Thymus (tissue), 11 donors: ENCODE measurements at regions not wholly inside any gene's neighbourhood (a gene's known extent, or its start where the extent isn't known, plus 50 kb on each side); places are given as distances from the start of the nearest gene placed in this dataset.

Source experiments
- DNase-seq, 9 donors: peaks; one replicate each; pipeline ENCODE4 v3.0.0-alpha.2; 2013; ENCODE audit warnings: low spot score in 9 of 9, low read depth in 6 of 9, missing footprints in 1 of 9
- H3K27ac ChIP-seq, 2 donors: one replicate each; pipeline ENCODE4 v1.5.1; 2013; ENCODE audit warnings: control low read depth in 1 of 2, low read depth in 1 of 2, low read length in 1 of 2, mild to moderate bottlenecking in 1 of 2, moderate library complexity in 1 of 2
- H3K27me3 ChIP-seq, 2 donors: one replicate each; pipeline ENCODE4 v1.5.1; 2013; ENCODE audit warnings: low read length in 1 of 2; ENCODE audit not compliant: control insufficient read depth in 2 of 2, insufficient read depth in 1 of 2
- H3K36me3 ChIP-seq, 2 donors: one replicate each; pipeline ENCODE4 v1.5.1; 2013; ENCODE audit warnings: low read length in 1 of 2, mild to moderate bottlenecking in 1 of 2, moderate library complexity in 1 of 2; ENCODE audit not compliant: control insufficient read depth in 2 of 2, insufficient read depth in 2 of 2
- H3K4me1 ChIP-seq, 2 donors: one replicate each; pipeline ENCODE4 v1.5.1; 2013; ENCODE audit warnings: low read length in 2 of 2; ENCODE audit not compliant: control insufficient read depth in 2 of 2, insufficient read depth in 2 of 2
- H3K4me3 ChIP-seq, 2 donors: one replicate each; pipeline ENCODE4 v1.5.1; 2013; ENCODE audit warnings: low read length in 2 of 2, control low read depth in 1 of 2, mild to moderate bottlenecking in 1 of 2
- H3K9me3 ChIP-seq, 2 donors: one replicate each; pipeline ENCODE4 v1.5.1; 2013; ENCODE audit warnings: low read length in 1 of 2, mild to moderate bottlenecking in 1 of 2; ENCODE audit not compliant: control insufficient read depth in 2 of 2, insufficient read depth in 1 of 2
- WGBS: extraction: QIAGEN DNeasy Blood & Tissue Kit; methylation state at CpG from one replicate; pipeline ENCODE4 v1.1.7; 2013; 5-methylcytosine and 5-hydroxymethylcytosine counted together
- donor health status: healthy.

- H3K27me3 ChIP-seq: peaks cover 0 to 11% of the 10 kb centered on the region in 2 donors
- 97% methylated on average over 9 of the region's 9 CpGs for WGBS
- H3K4me1 ChIP-seq: peaks cover 0 to 5% of the 10 kb centered on the region in 2 donors
- no peak for DNase-seq
- no peaks in the 10 kb centered on the region for H3K36me3 ChIP-seq
- no peak overlapping the region for H3K4me3 ChIP-seq
- no peak overlapping the region for H3K27ac ChIP-seq
- H3K9me3 ChIP-seq: no peaks in the 10 kb centered on the region
Measured at GRCh38 chr6:3513416-3513815, 56.6 kb upstream of the SLC22A23 start.

GRCh38 chr6:3512832-3513231, 56.0 kb upstream of the SLC22A23 start:
- Histone ChIP-seq H3K36me3 (no peaks in the 10 kb centered on the region), H3K27ac (no peak overlapping the region), H3K27me3 (peaks cover 0 to 9% of the 10 kb centered on the region in 2 donors), H3K9me3 (no peaks in the 10 kb centered on the region), H3K4me1 (peaks cover 0 to under 1% of the 10 kb centered on the region in 2 donors), H3K4me3 (no peak overlapping the region)
- DNase-seq: no peak
- 96% methylated on average over 5 of the region's 5 CpGs for WGBS

DNA sequence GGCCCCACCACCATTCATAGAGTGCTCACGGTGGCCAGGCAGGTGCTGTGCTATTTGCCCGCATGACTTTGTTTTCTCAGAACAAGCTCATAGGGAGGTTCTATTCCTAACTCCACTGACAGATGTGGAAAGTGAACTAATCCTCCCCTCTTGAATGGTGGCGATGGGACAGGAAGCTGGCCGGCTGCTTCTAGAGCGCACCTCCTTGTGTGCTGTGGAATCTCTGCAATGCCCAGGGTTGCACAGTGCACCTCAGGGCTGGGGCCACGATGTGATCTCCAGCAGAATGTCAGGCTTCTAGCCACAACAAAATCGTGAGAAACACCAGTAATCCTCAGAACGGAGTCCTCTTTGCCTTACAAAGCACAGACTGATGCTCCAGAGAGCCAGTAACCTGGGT, 53.8 kb upstream of the SLC22A23 start:
- WGBS: 88% methylated on average over 8 of the region's 8 CpGs
- Histone ChIP-seq H3K4me3 (no peak overlapping the region), H3K27me3 (peaks cover 0 to 9% of the 10 kb centered on the region in 2 donors), H3K9me3 (no peaks in the 10 kb centered on the region), H3K27ac (no peak overlapping the region), H3K4me1 (peaks cover 0 to 3% of the 10 kb centered on the region in 2 donors), H3K36me3 (no peaks in the 10 kb centered on the region)
- DNase-seq: no peak

DNA sequence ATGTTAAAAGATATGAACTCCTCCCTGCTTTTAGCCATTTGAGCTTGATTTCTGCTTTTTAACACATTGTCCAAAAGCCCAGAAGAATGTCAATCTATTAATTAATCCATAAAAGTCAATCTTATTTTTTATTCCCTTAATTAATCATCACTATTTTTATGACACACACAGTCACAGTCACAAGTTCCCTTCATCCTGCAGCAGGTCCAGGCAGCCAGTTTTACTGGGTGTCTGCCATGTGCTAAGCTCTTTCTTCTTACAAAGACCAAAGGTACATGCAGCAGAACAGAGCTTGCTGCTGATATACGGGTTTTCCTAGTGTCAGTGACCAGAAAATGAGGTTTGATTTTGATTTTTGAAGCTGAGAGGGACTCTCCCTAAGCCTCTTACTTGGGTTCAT, 53.3 kb upstream of the SLC22A23 start:
- no peaks in the 10 kb centered on the region for H3K9me3 ChIP-seq
- no peak overlapping the region for H3K27ac ChIP-seq
- H3K36me3 ChIP-seq: no peaks in the 10 kb centered on the region
- peaks cover 0 to 9% of the 10 kb centered on the region in 2 donors for H3K27me3 ChIP-seq
- 94% methylated on average over 1 of the region's 1 CpG for WGBS
- peaks cover 0 to 3% of the 10 kb centered on the region in 2 donors for H3K4me1 ChIP-seq
- H3K4me3 ChIP-seq: no peak overlapping the region
- DNase-seq: no peak

DNA sequence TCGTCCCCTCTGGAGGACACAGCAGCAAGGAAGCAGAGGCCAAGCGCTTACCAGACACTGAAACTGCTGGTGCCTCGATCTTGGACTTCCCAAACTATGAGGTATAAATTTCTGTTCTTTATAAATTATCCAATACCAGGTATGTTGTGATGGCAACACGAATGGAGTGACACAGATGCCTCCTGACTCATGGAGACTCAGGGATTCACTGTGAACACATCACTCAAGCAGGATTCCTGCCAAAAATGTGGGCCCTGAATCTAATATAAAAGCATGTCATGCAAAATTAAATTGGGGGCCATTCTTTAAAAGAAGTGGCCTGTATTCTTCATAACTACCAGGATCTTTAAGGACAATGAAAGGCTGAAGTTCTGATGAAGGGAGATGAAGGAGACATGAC, 52.5 kb upstream of the SLC22A23 start:
- Histone ChIP-seq H3K36me3 (no peaks in the 10 kb centered on the region), H3K4me1 (peaks cover 0 to 3% of the 10 kb centered on the region in 2 donors), H3K27ac (no peak overlapping the region), H3K9me3 (no peaks in the 10 kb centered on the region), H3K4me3 (no peak overlapping the region), H3K27me3 (peaks cover 0 to 9% of the 10 kb centered on the region in 2 donors)
- 95% methylated on average over 4 of the region's 4 CpGs for WGBS
- DNase-seq: no peak

DNA sequence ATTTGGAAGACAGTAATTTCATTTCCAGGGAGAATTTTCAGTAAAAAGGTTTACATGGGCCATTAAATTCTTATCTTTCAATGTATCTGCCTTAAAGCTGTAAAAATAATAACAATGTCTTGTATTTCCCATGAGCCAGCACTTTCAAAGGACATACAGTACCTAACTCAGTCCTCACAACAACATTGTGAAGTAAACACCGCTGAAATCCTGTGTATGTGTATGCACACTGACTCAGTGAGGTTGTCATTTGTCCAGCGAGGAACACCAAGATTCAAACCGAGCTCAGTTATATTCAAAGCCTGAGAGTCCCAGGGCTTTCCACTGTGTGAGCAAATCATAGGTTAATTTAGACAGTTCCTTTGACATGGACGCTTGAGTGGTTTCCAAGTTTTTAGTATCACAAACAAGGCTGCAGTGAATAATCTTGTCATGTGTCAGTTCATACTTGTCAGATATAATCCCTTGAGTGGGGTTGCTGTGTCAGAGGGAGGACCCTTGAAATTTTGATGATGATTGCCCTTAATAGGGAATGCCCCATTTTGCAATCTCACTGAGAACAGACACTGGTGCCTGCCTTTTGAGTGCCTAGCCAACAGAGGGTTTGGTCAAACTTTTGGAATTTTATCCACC, 50.0 kb upstream of the SLC22A23 start:
- no peaks in the 10 kb centered on the region for H3K9me3 ChIP-seq
- H3K4me1 ChIP-seq: peaks cover 0 to 3% of the 10 kb centered on the region in 2 donors
- no peak for DNase-seq
- WGBS: 92% methylated on average over 4 of the region's 4 CpGs
- no peak overlapping the region for H3K27ac ChIP-seq
- H3K27me3 ChIP-seq: peaks cover 0 to 7% of the 10 kb centered on the region in 2 donors
- H3K4me3 ChIP-seq: no peak overlapping the region
- H3K36me3 ChIP-seq: no peaks in the 10 kb centered on the region
